B cell (primary cell): ENCODE measurements at regions not wholly inside any gene's neighbourhood (a gene's known extent, or its start where the extent isn't known, plus 50 kb on each side); places are given as distances from the start of the nearest gene placed in this dataset.

Experiments
- ATAC-seq: fragments of 200-7000 bp; cut with Tn5 transposase; one replicate; pipeline ENCODE4 v1.10.0; 2021; ENCODE audit warnings: low read depth, mild to moderate bottlenecking, moderate number of reproducible peaks, moderate library complexity
- CTCF ChIA-PET: fragments of 350-600 bp; sonication (Branson Sonifier 250); formaldehyde crosslinking; loops from one replicate; lab custom pipeline; 2021; ENCODE audit warnings: antibody characterized with exemption, inconsistent platforms; lab: Charles Lee
- POLR2A ChIA-PET: fragments of 350-600 bp; sonication (Branson Sonifier 250); formaldehyde crosslinking; loops from one replicate; lab custom pipeline; 2021; ENCODE audit warnings: antibody characterized with exemption; lab: Charles Lee
- DNase-seq: peaks from one replicate; pipeline ENCODE4 v3.0.0; 2013
- H2AFZ ChIP-seq: 2 replicates; pipeline ENCODE4 v1.6.1; 2012; ENCODE audit warnings: mild to moderate bottlenecking, low read depth, low read length; ENCODE audit not compliant: insufficient read depth, poor library complexity, severe bottlenecking
- H3K27ac ChIP-seq, 2 donors: 1 replicate in 1 of 2; 2 replicates in 1 of 2; pipeline ENCODE4 v1.5.1; 2012 to 2013; ENCODE audit warnings: low read length in 2 of 2, mild to moderate bottlenecking in 2 of 2, moderate library complexity in 1 of 2
- H3K27me3 ChIP-seq, 4 experiments: fragments of 200-600 bp in 1 of 4; sonication (generic) in 1 of 4; replicated peaks in 1 of 4; 1 replicate in 2 of 4; 2 replicates in 2 of 4; pipeline versions ENCODE4 v1.6.1 to v1.7.0; 2013 to 2016; ENCODE audit warnings: low read length in 3 of 4, mild to moderate bottlenecking in 2 of 4, mixed read lengths in 1 of 4, moderate library complexity in 1 of 4; ENCODE audit not compliant: insufficient read depth in 4 of 4, control insufficient read depth in 3 of 4; ENCODE audit errors: control extremely low read depth in 1 of 4
- H3K36me3 ChIP-seq, 2 experiments: replicated peaks in 1 of 2; 1 replicate in 1 of 2; 2 replicates in 1 of 2; pipeline versions ENCODE4 v1.6.1 to v1.7.1; 2013; ENCODE audit warnings: low read length in 1 of 2; ENCODE audit not compliant: insufficient read depth in 2 of 2, control insufficient read depth in 1 of 2; ENCODE audit errors: control extremely low read depth in 1 of 2, extremely low read depth in 1 of 2
- H3K4me1 ChIP-seq, 2 donors: fragments of 200-600 bp in 1 of 2; sonication (generic) in 1 of 2; 1 replicate in 1 of 2; 2 replicates in 1 of 2; pipeline versions ENCODE4 v1.5.1 to v1.6.1; 2013 to 2017; ENCODE audit warnings: low read length in 2 of 2; ENCODE audit not compliant: control insufficient read depth in 2 of 2, insufficient read depth in 2 of 2
- H3K4me2 ChIP-seq: replicated peaks from 2 replicates; pipeline ENCODE3; 2012; ENCODE audit warnings: mild to moderate bottlenecking, low read depth, low read length; ENCODE audit not compliant: poor library complexity, severe bottlenecking
- H3K4me3 ChIP-seq, 5 experiments: fragments of 200-600 bp in 1 of 5; sonication (generic) in 1 of 5; 1 replicate in 3 of 5; 2 replicates in 2 of 5; pipeline versions ENCODE4 v1.5.1 to v1.7.0; 2011 to 2016; ENCODE audit warnings: low read length in 4 of 5, mild to moderate bottlenecking in 4 of 5, low read depth in 2 of 5, control low read depth in 1 of 5, moderate library complexity in 1 of 5; ENCODE audit not compliant: insufficient read depth in 1 of 5; ENCODE audit errors: control extremely low read depth in 1 of 5, extremely low read depth in 1 of 5
- H3K79me2 ChIP-seq: fragments of 200-600 bp; sonication (generic); one replicate; pipeline ENCODE4 v1.6.0; 2016; ENCODE audit warnings: low read length; ENCODE audit not compliant: control insufficient read depth, insufficient read depth
- H3K9ac ChIP-seq: fragments of 200-600 bp; sonication (generic); 2 replicates; pipeline ENCODE4 v1.6.1; 2017; ENCODE audit warnings: mild to moderate bottlenecking, low read length, moderate library complexity
- H3K9me3 ChIP-seq, 3 donors: one replicate each; pipeline versions ENCODE4 v1.6.1 to v1.7.1; 2013; ENCODE audit warnings: low read length in 2 of 3; ENCODE audit not compliant: control insufficient read depth in 2 of 3, insufficient read depth in 1 of 3; ENCODE audit errors: control extremely low read depth in 1 of 3
- H4K20me1 ChIP-seq: 2 replicates; pipeline ENCODE4 v1.6.0; 2012; ENCODE audit warnings: mild to moderate bottlenecking, low read length; ENCODE audit not compliant: insufficient read depth, control insufficient read depth, poor library complexity, severe bottlenecking
- H3K27ac Mint-ChIP-seq: one replicate; pipeline ENCODE4 v1.8.0; 2021; ENCODE audit warnings: mixed read lengths
- H3K27me3 Mint-ChIP-seq: one replicate; pipeline ENCODE4 v1.8.0; 2021; ENCODE audit warnings: mixed read lengths
- H3K4me1 Mint-ChIP-seq: one replicate; pipeline ENCODE4 v1.8.0; 2021; ENCODE audit warnings: mixed read lengths
- H3K4me3 Mint-ChIP-seq: one replicate; pipeline ENCODE4 v1.8.0; 2021; ENCODE audit warnings: mixed read lengths
- H3K9me3 Mint-ChIP-seq: one replicate; pipeline ENCODE4 v1.8.0; 2022; ENCODE audit warnings: mixed read lengths; ENCODE audit not compliant: insufficient read depth
- CTCF ChIP-seq: fragments of 200-600 bp; IDR thresholded peaks from one replicate; pipeline ENCODE4 v1.8.0; 2022; ENCODE audit warnings: antibody characterized with exemption, mild to moderate bottlenecking
- EZH2 ChIP-seq: IDR thresholded peaks from 2 replicates; pipeline ENCODE4 v1.6.1; 2012; ENCODE audit warnings: borderline replicate concordance, low read depth, mild to moderate bottlenecking, moderate library complexity, low read length; ENCODE audit not compliant: insufficient read depth, poor library complexity, severe bottlenecking
- WGBS: methylation state at CpG from one replicate; pipeline ENCODE4 v1.1.5; 2013; ENCODE audit warnings: missing lambda C conversion rate; ENCODE audit not compliant: insufficient coverage; 5-methylcytosine and 5-hydroxymethylcytosine counted together
- intact Hi-C: fragments of 100-400 bp; cut with micrococcal nuclease; formaldehyde crosslinking; loops from one replicate; pipeline ENCODE4 v1.10.0; 2022

DNA sequence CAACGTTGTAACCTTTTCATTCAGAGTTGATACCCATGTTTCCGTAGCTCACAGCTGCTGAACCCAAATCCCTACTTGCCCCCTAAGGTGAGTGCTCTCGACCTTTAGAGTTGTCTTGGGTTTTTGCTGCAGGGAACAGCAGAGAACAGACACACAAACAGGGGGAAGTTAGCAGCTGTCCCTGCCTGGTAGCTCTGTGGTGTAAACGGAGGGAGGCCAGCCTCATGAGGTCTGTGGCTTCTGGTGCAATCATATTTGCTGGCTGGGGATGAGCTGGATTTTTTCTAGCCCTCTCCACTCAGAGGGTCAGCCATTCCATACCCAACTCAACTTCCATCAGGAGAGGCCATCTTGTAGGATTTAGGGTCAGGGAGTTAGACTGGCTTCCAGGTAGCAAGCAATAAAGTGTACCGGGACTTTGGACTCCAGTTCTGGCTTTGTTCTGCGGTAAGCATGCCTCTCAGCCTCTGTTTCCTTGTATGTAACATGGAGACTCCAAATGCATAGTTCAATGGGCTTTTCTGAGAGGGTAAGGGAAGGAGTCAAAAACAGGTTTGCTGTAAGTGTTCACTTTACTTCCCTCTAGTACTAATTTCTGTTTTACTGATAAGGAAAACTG, 218.9 kb downstream of the MID1IP1 start:
- ATAC-seq: no peak
- Histone ChIP-seq H4K20me1 (no peaks in the 10 kb centered on the region), H3K9me3 (no peaks in the 10 kb centered on the region), H3K27ac (no peak overlapping the region), H3K4me3 (no peak overlapping the region), H3K4me2 (no peak overlapping the region), H3K79me2 (no peaks in the 10 kb centered on the region), H2AFZ (no peak overlapping the region), H3K36me3 (no peaks in the 10 kb centered on the region), H3K4me1 (peaks cover 0 to 3% of the 10 kb centered on the region in 2 donors), H3K27me3 (no peaks in the 10 kb centered on the region), H3K9ac (no peak overlapping the region)
- ChIA-PET CTCF (interaction anchor here (0.9 kb wide), 1 partner anchor 19 kb away, joined by 3 read pairs; no protein-coding TSS in a partner anchor), POLR2A (no interaction called here)
- WGBS: 100% methylated on average over 1 of the region's 6 CpGs
- TF ChIP-seq CTCF (no peak), EZH2 (no peak)
- no peaks in the 10 kb centered on the region for H3K27me3 Mint-ChIP-seq
- DNase-seq: no peak
- intact Hi-C loops: no loop called here
- H3K4me1 Mint-ChIP-seq: peaks cover 4% of the 10 kb centered on the region
- H3K27ac Mint-ChIP-seq: no peak overlapping the region
- H3K4me3 Mint-ChIP-seq: no peak overlapping the region
- H3K9me3 Mint-ChIP-seq: no peaks in the 10 kb centered on the region

- Mint-ChIP-seq H3K4me3 (no peak overlapping the region), H3K9me3 (no peaks in the 10 kb centered on the region), H3K27me3 (no peaks in the 10 kb centered on the region), H3K4me1 (peaks cover 4% of the 10 kb centered on the region), H3K27ac (no peak overlapping the region)
- no peak overlapping the region for H3K9ac ChIP-seq
- ATAC-seq (no peak), DNase-seq (no peak)
- no peaks in the 10 kb centered on the region for H3K9me3 ChIP-seq
- H3K4me2 ChIP-seq: no peak overlapping the region
- no peaks in the 10 kb centered on the region for H4K20me1 ChIP-seq
- H3K27ac ChIP-seq: no peak overlapping the region
- H3K4me1 ChIP-seq: peaks cover 0 to 3% of the 10 kb centered on the region in 2 donors
- intact Hi-C loops: no loop called here
- ChIA-PET CTCF (no interaction called here), POLR2A (no interaction called here)
- no peak overlapping the region for H2AFZ ChIP-seq
- WGBS: no CpG with 5 or more reads among the region's 2 CpGs
- H3K27me3 ChIP-seq: no peaks in the 10 kb centered on the region
- no peak overlapping the region for H3K4me3 ChIP-seq
- no peaks in the 10 kb centered on the region for H3K79me2 ChIP-seq
- TF ChIP-seq EZH2 (no peak), CTCF (no peak)
- H3K36me3 ChIP-seq: no peaks in the 10 kb centered on the region
These were observed 220.8 kb downstream of the MID1IP1 start for GRCh38 chrX:39022106-39022505.
